Erythroblast (primary cell): ENCODE measurements at regions not wholly inside any gene's neighbourhood (a gene's known extent, or its start where the extent isn't known, plus 50 kb on each side); places are given as distances from the start of the nearest gene placed in this dataset.

Experiments used
- GATA1 ChIP-seq: IDR thresholded peaks from 2 replicates; pipeline ENCODE4 v1.6.1; 2011; ENCODE audit warnings: low read depth, mild to moderate bottlenecking, control low read depth, low read length, moderate library complexity
- POLR2A ChIP-seq: IDR thresholded peaks from 2 replicates; pipeline ENCODE4 v1.6.1; 2011; ENCODE audit warnings: mild to moderate bottlenecking, low read length

GRCh38 chr2:234797566-234798250, 154.1 kb upstream of the SH3BP4 start:
- TF ChIP-seq POLR2A (no peak), GATA1 (no peak)
